Parathyroid adenoma (tissue), 2 donors: ENCODE measurements at regions not wholly inside any gene's neighbourhood (a gene's known extent, or its start where the extent isn't known, plus 50 kb on each side); places are given as distances from the start of the nearest gene placed in this dataset.

ENCODE experiments used
- H2AFZ ChIP-seq: fragments of 300-600 bp; sonication (generic); one replicate; pipeline ENCODE4 v1.7.0; 2017; ENCODE audit warnings: antibody characterized with exemption, mild to moderate bottlenecking
- H3K27ac ChIP-seq: fragments of 300-600 bp; sonication (generic); one replicate; pipeline ENCODE4 v1.7.0; 2017
- H3K27me3 ChIP-seq: fragments of 300-600 bp; sonication (generic); one replicate; pipeline ENCODE4 v1.7.0; 2017; ENCODE audit warnings: low read length; ENCODE audit not compliant: control insufficient read depth, insufficient read depth
- H3K36me3 ChIP-seq: fragments of 300-600 bp; sonication (generic); one replicate; pipeline ENCODE4 v1.7.0; 2017; ENCODE audit warnings: low read length; ENCODE audit not compliant: control insufficient read depth, insufficient read depth
- H3K4me1 ChIP-seq: fragments of 300-600 bp; sonication (generic); one replicate; pipeline ENCODE4 v1.7.0; 2017; ENCODE audit warnings: control low read depth
- H3K4me2 ChIP-seq: fragments of 300-600 bp; sonication (generic); one replicate; pipeline ENCODE4 v1.7.0; 2017; ENCODE audit warnings: low read length
- H3K4me3 ChIP-seq: fragments of 300-600 bp; sonication (generic); one replicate; pipeline ENCODE4 v1.7.0; 2017; ENCODE audit warnings: low read depth, low read length
- H3K79me2 ChIP-seq: fragments of 300-600 bp; sonication (generic); one replicate; pipeline ENCODE4 v1.7.0; 2017; ENCODE audit warnings: control low read depth
- H3K9ac ChIP-seq: fragments of 300-600 bp; sonication (generic); one replicate; pipeline ENCODE4 v1.7.0; 2017; ENCODE audit warnings: mild to moderate bottlenecking
- H3K9me3 ChIP-seq: fragments of 300-600 bp; sonication (generic); one replicate; pipeline ENCODE4 v1.7.0; 2017; ENCODE audit warnings: low read length; ENCODE audit not compliant: control insufficient read depth
- TF ChIP-seq, protein P1 (sequence below): fragments of 300-600 bp; sonication (generic); IDR thresholded peaks from one replicate; pipeline ENCODE4 v1.7.0; 2017; ENCODE audit warnings: antibody characterized with exemption, mild to moderate bottlenecking
- donor health status: primary hyperparathyroidism.

GRCh38 chr17:79288950-79289349 is 214.3 kb downstream of the ENGASE start:
- Histone ChIP-seq H3K27me3 (no peaks in the 10 kb centered on the region), H3K4me3 (no peak overlapping the region), H3K9me3 (no peaks in the 10 kb centered on the region), H3K4me1 (no peaks in the 10 kb centered on the region), H3K4me2 (no peak overlapping the region), H2AFZ (no peak overlapping the region), H3K79me2 (no peaks in the 10 kb centered on the region), H3K36me3 (no peaks in the 10 kb centered on the region), H3K27ac (no peak overlapping the region), H3K9ac (no peak overlapping the region)
- TF ChIP-seq, protein P1, sequence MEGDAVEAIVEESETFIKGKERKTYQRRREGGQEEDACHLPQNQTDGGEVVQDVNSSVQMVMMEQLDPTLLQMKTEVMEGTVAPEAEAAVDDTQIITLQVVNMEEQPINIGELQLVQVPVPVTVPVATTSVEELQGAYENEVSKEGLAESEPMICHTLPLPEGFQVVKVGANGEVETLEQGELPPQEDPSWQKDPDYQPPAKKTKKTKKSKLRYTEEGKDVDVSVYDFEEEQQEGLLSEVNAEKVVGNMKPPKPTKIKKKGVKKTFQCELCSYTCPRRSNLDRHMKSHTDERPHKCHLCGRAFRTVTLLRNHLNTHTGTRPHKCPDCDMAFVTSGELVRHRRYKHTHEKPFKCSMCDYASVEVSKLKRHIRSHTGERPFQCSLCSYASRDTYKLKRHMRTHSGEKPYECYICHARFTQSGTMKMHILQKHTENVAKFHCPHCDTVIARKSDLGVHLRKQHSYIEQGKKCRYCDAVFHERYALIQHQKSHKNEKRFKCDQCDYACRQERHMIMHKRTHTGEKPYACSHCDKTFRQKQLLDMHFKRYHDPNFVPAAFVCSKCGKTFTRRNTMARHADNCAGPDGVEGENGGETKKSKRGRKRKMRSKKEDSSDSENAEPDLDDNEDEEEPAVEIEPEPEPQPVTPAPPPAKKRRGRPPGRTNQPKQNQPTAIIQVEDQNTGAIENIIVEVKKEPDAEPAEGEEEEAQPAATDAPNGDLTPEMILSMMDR = no peak

- Histone ChIP-seq H2AFZ (no peak overlapping the region), H3K4me2 (no peak overlapping the region), H3K4me1 (no peaks in the 10 kb centered on the region), H3K79me2 (no peaks in the 10 kb centered on the region), H3K36me3 (no peaks in the 10 kb centered on the region), H3K27ac (no peak overlapping the region), H3K27me3 (no peaks in the 10 kb centered on the region), H3K9me3 (no peaks in the 10 kb centered on the region), H3K4me3 (no peak overlapping the region), H3K9ac (no peak overlapping the region)
- TF ChIP-seq, protein P1 = no peak
Observed at GRCh38 chr17:79286440-79286839, 211.8 kb downstream of the ENGASE start.

- Histone ChIP-seq H3K4me1 (no peaks in the 10 kb centered on the region), H3K36me3 (no peaks in the 10 kb centered on the region), H3K4me2 (no peak overlapping the region), H3K9me3 (no peaks in the 10 kb centered on the region), H3K9ac (no peak overlapping the region), H3K79me2 (no peaks in the 10 kb centered on the region), H2AFZ (no peak overlapping the region), H3K27me3 (no peaks in the 10 kb centered on the region), H3K27ac (no peak overlapping the region), H3K4me3 (no peak overlapping the region)
- TF ChIP-seq, protein P1 = no peak
Observed at GRCh38 chr17:79285973-79286372, 211.3 kb downstream of the ENGASE start.

GRCh38 chr17:79282294-79282693 is 207.7 kb downstream of the ENGASE start:
- Histone ChIP-seq H3K9ac (no peak overlapping the region), H3K9me3 (no peaks in the 10 kb centered on the region), H3K4me2 (no peak overlapping the region), H3K27ac (no peak overlapping the region), H3K79me2 (no peaks in the 10 kb centered on the region), H3K27me3 (no peaks in the 10 kb centered on the region), H3K4me1 (no peaks in the 10 kb centered on the region), H2AFZ (no peak overlapping the region), H3K36me3 (no peaks in the 10 kb centered on the region), H3K4me3 (no peak overlapping the region)
- TF ChIP-seq, protein P1 = no peak

DNA sequence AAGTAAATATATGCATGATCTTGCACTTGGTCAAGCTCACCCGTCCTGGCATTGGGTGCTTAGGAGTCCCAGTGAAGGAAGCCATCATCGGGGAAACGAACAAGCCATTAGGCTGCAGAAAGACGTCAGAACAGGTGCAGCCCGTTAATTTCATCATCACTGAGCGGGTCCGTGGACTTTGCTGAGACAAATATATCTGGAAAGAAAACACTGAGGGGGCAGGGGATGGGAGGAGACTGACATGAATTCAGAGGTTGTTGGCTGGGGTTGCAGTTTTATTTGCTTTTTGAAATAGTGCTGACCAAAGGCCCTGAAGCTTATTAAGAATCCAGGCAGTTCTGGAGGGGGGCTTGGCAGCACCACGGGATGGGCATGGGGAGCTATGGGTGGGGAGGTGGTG is 207.2 kb downstream of the ENGASE start:
- no peak overlapping the region for H3K9ac ChIP-seq
- H3K9me3 ChIP-seq = no peaks in the 10 kb centered on the region
- H3K36me3 ChIP-seq = no peaks in the 10 kb centered on the region
- no peaks in the 10 kb centered on the region for H3K27me3 ChIP-seq
- no peaks in the 10 kb centered on the region for H3K4me1 ChIP-seq
- no peak overlapping the region for H3K27ac ChIP-seq
- H3K4me3 ChIP-seq = no peak overlapping the region
- TF ChIP-seq, protein P1 = no peak
- no peak overlapping the region for H3K4me2 ChIP-seq
- H3K79me2 ChIP-seq = no peaks in the 10 kb centered on the region
- no peak overlapping the region for H2AFZ ChIP-seq
